ENCODE measurements at regions not wholly inside any gene's neighbourhood (a gene's known extent, or its start where the extent isn't known, plus 50 kb on each side); places are given as distances from the start of the nearest gene placed in this dataset.

GRCh38 chr1:86646256-86646655, 58.1 kb upstream of the SH3GLB1 start:
- Histone ChIP-seq H3K79me2 (ENCODE audit: control insufficient read depth, insufficient read depth, low read length) (no peaks in the 10 kb centered on the region), H3K4me3 (replicated peaks in 1 of 3; ENCODE audit: insufficient read depth in 1 of 3, low read depth in 1 of 3, low read length in 3 of 3) (no peak overlapping the region), H3K9me3 (replicated peaks; ENCODE audit: control insufficient read depth, insufficient read depth, low read length) (no peaks in the 10 kb centered on the region), H2AFZ (ENCODE audit: low read depth, low read length) (no peak overlapping the region), H3K36me3 (ENCODE audit: control insufficient read depth in 2 of 2, extremely low read depth in 1 of 2, insufficient read depth in 2 of 2, low read length in 2 of 2) (no peaks in the 10 kb centered on the region), H3K9ac (replicated peaks; ENCODE audit: extremely low read depth, insufficient read depth, low read length) (no peak overlapping the region), H3K4me1 (ENCODE audit: control insufficient read depth, extremely low read depth, insufficient read depth, low read length) (peaks cover 8% of the 10 kb centered on the region), H3K27me3 (ENCODE audit: control insufficient read depth in 2 of 2, insufficient read depth in 2 of 2, low read length in 2 of 2) (no peaks in the 10 kb centered on the region), H3K9me1 (replicated peaks; ENCODE audit: control insufficient read depth, extremely low read depth, insufficient read depth, low read length) (no peaks in the 10 kb centered on the region), H3K4me2 (ENCODE audit: insufficient read depth, low read length) (no peak overlapping the region), H4K20me1 (replicated peaks; ENCODE audit: control insufficient read depth, extremely low read depth, insufficient read depth, low read length) (no peaks in the 10 kb centered on the region), H3K27ac (ENCODE audit: insufficient read depth, low read depth, low read length) (no peak overlapping the region)
- CTCF ChIA-PET, result no interaction called here
- TF ChIP-seq MAX (IDR thresholded peaks at IDR 0.05; ENCODE audit: insufficient read depth, insufficient read length) (no peak), CTCF (IDR thresholded peaks at IDR 0.05; ENCODE audit: extremely low read depth in 1 of 2, insufficient read depth in 1 of 2, low read depth in 1 of 2, low read length in 2 of 2) (no peak), POLR2AphosphoS5 (IDR thresholded peaks at IDR 0.05; ENCODE audit: insufficient read depth, low read depth, low read length) (no peak), EZH2 (IDR thresholded peaks at IDR 0.05; ENCODE audit: borderline replicate concordance, low read depth, low read length, severe bottlenecking) (no peak), MYC (IDR thresholded peaks at IDR 0.05; ENCODE audit: low read depth, low read length) (no peak), JUN (IDR thresholded peaks at IDR 0.05; ENCODE audit: borderline replicate concordance, insufficient read depth, insufficient read length, low read depth) (no peak), FOS (IDR thresholded peaks at IDR 0.05; ENCODE audit: borderline replicate concordance, insufficient read depth, low read length) (no peak), GATA2 (IDR thresholded peaks at IDR 0.05; ENCODE audit: insufficient read depth, insufficient read length, low read depth, low read length) (no peak), POLR2A (IDR thresholded peaks at IDR 0.05; ENCODE audit: low read depth, low read length) (no peak)
- no peak for FAIRE-seq
- BruUV-seq (replicated peaks), result no TSS peak
- POLR2A ChIA-PET, result no interaction called here
- dilution Hi-C loops (cut with MboI; ENCODE audit: extremely low pct_ligation_motif_present, low sequenced_read_pairs), result no loop called here
- intact Hi-C loops (cut with micrococcal nuclease), result loop anchor here (10.0 kb wide), 1 partner anchor 49 kb away; no protein-coding TSS in a partner anchor
- no peak for DNase-seq (ENCODE audit: low read depth, low spot score)

Data from endothelial cell of umbilical vein (primary cell).